ENCODE measurements at regions not wholly inside any gene's neighbourhood (a gene's known extent, or its start where the extent isn't known, plus 50 kb on each side); places are given as distances from the start of the nearest gene placed in this dataset.

GRCh38 chr2:21395366-21395765 lies 271.6 kb downstream of the TDRD15 start:
- Histone ChIP-seq H3K9me3 (no peaks in the 10 kb centered on the region), H3K27ac (no peak overlapping the region), H3K4me3 (no peak overlapping the region), H3K27me3 (no peaks in the 10 kb centered on the region), H3K4me1 (no peaks in the 10 kb centered on the region), H3K36me3 (no peaks in the 10 kb centered on the region)
- DNase-seq = peak in 1 of 4 donors; percentile 5
- intact Hi-C loops (cut with DNase I) = no loop called here
- TF ChIP-seq, protein P1, sequence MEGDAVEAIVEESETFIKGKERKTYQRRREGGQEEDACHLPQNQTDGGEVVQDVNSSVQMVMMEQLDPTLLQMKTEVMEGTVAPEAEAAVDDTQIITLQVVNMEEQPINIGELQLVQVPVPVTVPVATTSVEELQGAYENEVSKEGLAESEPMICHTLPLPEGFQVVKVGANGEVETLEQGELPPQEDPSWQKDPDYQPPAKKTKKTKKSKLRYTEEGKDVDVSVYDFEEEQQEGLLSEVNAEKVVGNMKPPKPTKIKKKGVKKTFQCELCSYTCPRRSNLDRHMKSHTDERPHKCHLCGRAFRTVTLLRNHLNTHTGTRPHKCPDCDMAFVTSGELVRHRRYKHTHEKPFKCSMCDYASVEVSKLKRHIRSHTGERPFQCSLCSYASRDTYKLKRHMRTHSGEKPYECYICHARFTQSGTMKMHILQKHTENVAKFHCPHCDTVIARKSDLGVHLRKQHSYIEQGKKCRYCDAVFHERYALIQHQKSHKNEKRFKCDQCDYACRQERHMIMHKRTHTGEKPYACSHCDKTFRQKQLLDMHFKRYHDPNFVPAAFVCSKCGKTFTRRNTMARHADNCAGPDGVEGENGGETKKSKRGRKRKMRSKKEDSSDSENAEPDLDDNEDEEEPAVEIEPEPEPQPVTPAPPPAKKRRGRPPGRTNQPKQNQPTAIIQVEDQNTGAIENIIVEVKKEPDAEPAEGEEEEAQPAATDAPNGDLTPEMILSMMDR (IDR thresholded peaks at IDR 0.05) = no peak
- ATAC-seq = no peak

DNA sequence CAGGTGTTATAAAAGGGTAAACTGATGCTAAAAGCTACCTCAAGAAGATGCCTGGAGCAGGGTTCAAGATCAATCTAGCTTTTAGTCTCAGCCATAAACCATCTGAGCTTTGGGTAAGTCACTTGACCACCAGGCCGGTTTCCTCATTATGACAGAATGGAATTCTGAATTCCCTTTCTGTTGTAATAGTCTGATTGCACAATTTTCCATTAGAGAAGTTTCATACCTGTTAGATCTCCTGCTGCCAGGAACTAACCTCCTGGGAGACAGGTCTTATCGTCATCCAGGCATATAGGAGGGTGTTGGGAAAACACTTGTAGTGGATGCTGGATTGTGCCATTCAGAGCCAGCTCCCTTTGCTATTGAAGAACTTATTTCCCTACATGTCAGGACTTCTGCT lies 272.5 kb downstream of the TDRD15 start:
- DNase-seq = no peak
- TF ChIP-seq, protein P1 (IDR thresholded peaks at IDR 0.05) = no peak
- Histone ChIP-seq H3K4me1 (no peaks in the 10 kb centered on the region), H3K4me3 (no peak overlapping the region), H3K36me3 (no peaks in the 10 kb centered on the region), H3K27ac (no peak overlapping the region), H3K27me3 (no peaks in the 10 kb centered on the region), H3K9me3 (no peaks in the 10 kb centered on the region)
- intact Hi-C loops (cut with DNase I) = no loop called here
- ATAC-seq = peak; percentile 57

GRCh38 chr2:21401022-21401698 lies 277.4 kb downstream of the TDRD15 start:
- TF ChIP-seq, protein P1 (IDR thresholded peaks at IDR 0.05) = no peak
- Histone ChIP-seq H3K27ac (no peak overlapping the region), H3K4me3 (no peak overlapping the region), H3K4me1 (no peaks in the 10 kb centered on the region), H3K36me3 (no peaks in the 10 kb centered on the region), H3K9me3 (no peaks in the 10 kb centered on the region), H3K27me3 (no peaks in the 10 kb centered on the region)
- intact Hi-C loops (cut with DNase I) = no loop called here
- no peak for DNase-seq
- ATAC-seq = no peak

DNA sequence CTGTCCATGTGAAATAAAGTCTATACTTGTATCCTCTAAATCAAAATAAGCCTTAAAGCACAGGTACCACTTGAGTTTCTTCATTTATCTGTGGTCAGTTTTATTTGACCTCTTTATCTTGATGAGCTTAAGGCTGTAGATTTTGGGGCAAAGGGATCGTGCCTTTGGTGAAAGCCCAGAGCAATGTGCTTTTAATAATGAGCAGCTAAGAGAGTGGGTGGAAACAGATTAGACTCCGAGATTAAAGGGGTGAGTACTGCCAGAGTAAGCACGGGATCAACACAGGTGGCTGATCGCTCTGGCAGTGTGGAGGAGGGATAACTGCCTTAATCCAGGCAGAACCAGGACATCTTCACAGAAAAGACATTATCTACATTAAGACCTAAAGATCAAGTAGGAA lies 280.4 kb downstream of the TDRD15 start:
- H3K4me3 ChIP-seq = no peak overlapping the region
- no peaks in the 10 kb centered on the region for H3K27me3 ChIP-seq
- H3K9me3 ChIP-seq = no peaks in the 10 kb centered on the region
- intact Hi-C loops (cut with DNase I) = no loop called here
- TF ChIP-seq, protein P1 (IDR thresholded peaks at IDR 0.05) = no peak
- no peaks in the 10 kb centered on the region for H3K4me1 ChIP-seq
- DNase-seq (no peak), ATAC-seq (no peak)
- H3K27ac ChIP-seq = no peak overlapping the region
- H3K36me3 ChIP-seq = no peaks in the 10 kb centered on the region

- no peak overlapping the region for H3K27ac ChIP-seq
- TF ChIP-seq, protein P1 (IDR thresholded peaks at IDR 0.05) = no peak
- no peaks in the 10 kb centered on the region for H3K9me3 ChIP-seq
- no peak for ATAC-seq
- intact Hi-C loops (cut with DNase I) = no loop called here
- H3K4me1 ChIP-seq = no peaks in the 10 kb centered on the region
- H3K36me3 ChIP-seq = no peaks in the 10 kb centered on the region
- DNase-seq = no peak
- no peaks in the 10 kb centered on the region for H3K27me3 ChIP-seq
- no peak overlapping the region for H3K4me3 ChIP-seq
These were observed 281.3 kb downstream of the TDRD15 start for GRCh38 chr2:21404827-21405625.
